ENCODE measurements at regions not wholly inside any gene's neighbourhood (a gene's known extent, or its start where the extent isn't known, plus 50 kb on each side); places are given as distances from the start of the nearest gene placed in this dataset.

DNA sequence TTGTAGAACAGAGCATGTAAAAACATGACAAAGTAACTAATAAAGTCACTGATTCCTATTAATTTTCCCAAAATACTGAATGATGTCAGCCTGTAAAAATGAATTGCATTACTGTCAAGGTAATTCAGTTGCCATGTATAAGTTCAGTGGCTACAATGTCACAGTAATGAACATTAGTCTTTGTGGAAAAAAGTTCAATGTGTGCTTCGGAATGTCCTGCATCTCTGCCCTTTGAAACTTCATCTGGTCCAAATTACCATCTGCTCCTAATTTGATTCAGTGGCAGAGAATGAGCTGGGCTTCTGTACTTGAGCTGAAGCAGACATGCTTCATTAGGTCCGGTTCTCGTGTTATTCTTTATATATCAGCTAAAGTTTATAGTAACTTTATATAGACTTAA, 567.4 kb downstream of the COL12A1 start:
- Histone ChIP-seq H3K4me1 (ENCODE audit: insufficient read depth, insufficient read length) (no peaks in the 10 kb centered on the region), H3K9ac (ENCODE audit: insufficient read length, low read depth) (no peak overlapping the region), H3K4me3 (ENCODE audit: insufficient read length, low read depth) (no peak overlapping the region), H3K36me3 (ENCODE audit: insufficient read depth, insufficient read length, low read length) (no peaks in the 10 kb centered on the region), H3K27me3 (ENCODE audit: insufficient read depth, insufficient read length) (no peaks in the 10 kb centered on the region), H3K9me3 (ENCODE audit: insufficient read depth, low read length) (no peaks in the 10 kb centered on the region)
- TF ChIP-seq ZNF274 (IDR thresholded peaks at IDR 0.05; ENCODE audit: low read depth, low read length) (no peak), YY1 (IDR thresholded peaks at IDR 0.05; ENCODE audit: insufficient read depth, insufficient read length) (no peak), SUZ12 (IDR thresholded peaks at IDR 0.05; ENCODE audit: extremely low read depth, insufficient read depth, insufficient read length) (no peak)
- no peak for DNase-seq (ENCODE audit: low read depth, low spot score)

DNA sequence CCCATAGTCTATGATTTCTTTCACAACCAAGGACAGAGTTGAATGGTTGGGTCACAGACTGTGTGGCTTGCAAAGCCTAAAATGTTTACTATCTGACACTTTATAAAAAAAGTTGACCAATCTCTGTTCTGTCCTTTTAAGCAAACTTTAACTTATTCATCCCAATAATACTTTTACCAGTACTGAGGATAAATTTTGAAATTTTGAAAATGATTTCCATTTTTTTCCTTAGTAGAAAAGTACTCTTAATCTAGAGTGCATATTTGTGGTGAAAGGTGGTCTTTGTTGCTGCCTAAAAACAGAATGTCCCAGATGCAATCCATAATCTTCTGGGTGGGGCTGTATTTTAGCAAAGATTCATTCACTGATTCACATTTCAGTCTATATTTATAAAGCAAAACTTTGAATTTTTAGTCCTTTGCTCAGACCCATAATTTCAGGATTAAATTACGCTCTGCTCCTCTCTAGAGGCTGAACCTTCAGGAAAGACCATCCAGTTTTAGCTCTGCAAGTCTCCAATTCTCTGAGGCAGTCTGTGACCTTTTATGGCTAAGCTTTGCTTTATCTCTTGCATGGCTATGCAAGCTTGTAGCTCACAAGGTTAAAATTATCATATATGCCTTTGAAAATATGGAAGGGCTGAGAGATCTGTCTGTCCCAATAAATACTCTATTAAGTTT, 573.5 kb downstream of the COL12A1 start:
- H3K9ac ChIP-seq (ENCODE audit: insufficient read length, low read depth) = no peak overlapping the region
- H3K4me1 ChIP-seq (ENCODE audit: insufficient read depth, insufficient read length) = no peaks in the 10 kb centered on the region
- H3K4me3 ChIP-seq (ENCODE audit: insufficient read length, low read depth) = no peak overlapping the region
- H3K36me3 ChIP-seq (ENCODE audit: insufficient read depth, insufficient read length, low read length) = no peaks in the 10 kb centered on the region
- TF ChIP-seq SUZ12 (IDR thresholded peaks at IDR 0.05; ENCODE audit: extremely low read depth, insufficient read depth, insufficient read length) = no peak
- TF ChIP-seq YY1 (IDR thresholded peaks at IDR 0.05; ENCODE audit: insufficient read depth, insufficient read length) = no peak
- TF ChIP-seq ZNF274 (IDR thresholded peaks at IDR 0.05; ENCODE audit: low read depth, low read length) = no peak
- H3K27me3 ChIP-seq (ENCODE audit: insufficient read depth, insufficient read length) = no peaks in the 10 kb centered on the region
- no peaks in the 10 kb centered on the region for H3K9me3 ChIP-seq (ENCODE audit: insufficient read depth, low read length)
- no peak for DNase-seq (ENCODE audit: low read depth, low spot score)

GRCh38 chr6:74631564-74631963, 574.3 kb downstream of the COL12A1 start:
- no peak for DNase-seq (ENCODE audit: low read depth, low spot score)
- Histone ChIP-seq H3K36me3 (ENCODE audit: insufficient read depth, insufficient read length, low read length) (no peaks in the 10 kb centered on the region), H3K4me3 (ENCODE audit: insufficient read length, low read depth) (no peak overlapping the region), H3K4me1 (ENCODE audit: insufficient read depth, insufficient read length) (no peaks in the 10 kb centered on the region), H3K27me3 (ENCODE audit: insufficient read depth, insufficient read length) (no peaks in the 10 kb centered on the region), H3K9ac (ENCODE audit: insufficient read length, low read depth) (no peak overlapping the region), H3K9me3 (ENCODE audit: insufficient read depth, low read length) (no peaks in the 10 kb centered on the region)
- TF ChIP-seq ZNF274 (IDR thresholded peaks at IDR 0.05; ENCODE audit: low read depth, low read length) (no peak), YY1 (IDR thresholded peaks at IDR 0.05; ENCODE audit: insufficient read depth, insufficient read length) (no peak), SUZ12 (IDR thresholded peaks at IDR 0.05; ENCODE audit: extremely low read depth, insufficient read depth, insufficient read length) (no peak)

- Histone ChIP-seq H3K27me3 (ENCODE audit: insufficient read depth, insufficient read length) (no peaks in the 10 kb centered on the region), H3K36me3 (ENCODE audit: insufficient read depth, insufficient read length, low read length) (no peaks in the 10 kb centered on the region), H3K4me1 (ENCODE audit: insufficient read depth, insufficient read length) (no peaks in the 10 kb centered on the region), H3K4me3 (ENCODE audit: insufficient read length, low read depth) (no peak overlapping the region), H3K9ac (ENCODE audit: insufficient read length, low read depth) (no peak overlapping the region), H3K9me3 (ENCODE audit: insufficient read depth, low read length) (peaks cover 9% of the 10 kb centered on the region; the same call in 1 of the 2 replicates)
- no peak for TF ChIP-seq SUZ12 (IDR thresholded peaks at IDR 0.05; ENCODE audit: extremely low read depth, insufficient read depth, insufficient read length)
- no peak for TF ChIP-seq YY1 (IDR thresholded peaks at IDR 0.05; ENCODE audit: insufficient read depth, insufficient read length)
- TF ChIP-seq ZNF274 (IDR thresholded peaks at IDR 0.05; ENCODE audit: low read depth, low read length) = no peak
- DNase-seq (ENCODE audit: low read depth, low spot score) = no peak
Observed at GRCh38 chr6:74626288-74626687, 579.6 kb downstream of the COL12A1 start.

GRCh38 chr6:74623027-74623426, 582.8 kb downstream of the COL12A1 start:
- H3K4me3 ChIP-seq (ENCODE audit: insufficient read length, low read depth) = no peak overlapping the region
- no peak for TF ChIP-seq SUZ12 (IDR thresholded peaks at IDR 0.05; ENCODE audit: extremely low read depth, insufficient read depth, insufficient read length)
- TF ChIP-seq YY1 (IDR thresholded peaks at IDR 0.05; ENCODE audit: insufficient read depth, insufficient read length) = no peak
- TF ChIP-seq ZNF274 (IDR thresholded peaks at IDR 0.05; ENCODE audit: low read depth, low read length) = no peak
- no peaks in the 10 kb centered on the region for H3K4me1 ChIP-seq (ENCODE audit: insufficient read depth, insufficient read length)
- no peaks in the 10 kb centered on the region for H3K36me3 ChIP-seq (ENCODE audit: insufficient read depth, insufficient read length, low read length)
- H3K27me3 ChIP-seq (ENCODE audit: insufficient read depth, insufficient read length) = no peaks in the 10 kb centered on the region
- no peak overlapping the region for H3K9ac ChIP-seq (ENCODE audit: insufficient read length, low read depth)
- H3K9me3 ChIP-seq (ENCODE audit: insufficient read depth, low read length) = peaks cover 9% of the 10 kb centered on the region; the same call in 1 of the 2 replicates
- DNase-seq (ENCODE audit: low read depth, low spot score) = no peak

GRCh38 chr6:74611220-74611619, 594.6 kb downstream of the COL12A1 start:
- Histone ChIP-seq H3K9ac (ENCODE audit: insufficient read length, low read depth) (no peak overlapping the region), H3K27me3 (ENCODE audit: insufficient read depth, insufficient read length) (no peaks in the 10 kb centered on the region), H3K4me1 (ENCODE audit: insufficient read depth, insufficient read length) (no peaks in the 10 kb centered on the region), H3K9me3 (ENCODE audit: insufficient read depth, low read length) (no peaks in the 10 kb centered on the region), H3K4me3 (ENCODE audit: insufficient read length, low read depth) (no peak overlapping the region), H3K36me3 (ENCODE audit: insufficient read depth, insufficient read length, low read length) (no peaks in the 10 kb centered on the region)
- no peak for TF ChIP-seq ZNF274 (IDR thresholded peaks at IDR 0.05; ENCODE audit: low read depth, low read length)
- TF ChIP-seq YY1 (IDR thresholded peaks at IDR 0.05; ENCODE audit: insufficient read depth, insufficient read length) = no peak
- no peak for TF ChIP-seq SUZ12 (IDR thresholded peaks at IDR 0.05; ENCODE audit: extremely low read depth, insufficient read depth, insufficient read length)
- no peak for DNase-seq (ENCODE audit: low read depth, low spot score)

DNA sequence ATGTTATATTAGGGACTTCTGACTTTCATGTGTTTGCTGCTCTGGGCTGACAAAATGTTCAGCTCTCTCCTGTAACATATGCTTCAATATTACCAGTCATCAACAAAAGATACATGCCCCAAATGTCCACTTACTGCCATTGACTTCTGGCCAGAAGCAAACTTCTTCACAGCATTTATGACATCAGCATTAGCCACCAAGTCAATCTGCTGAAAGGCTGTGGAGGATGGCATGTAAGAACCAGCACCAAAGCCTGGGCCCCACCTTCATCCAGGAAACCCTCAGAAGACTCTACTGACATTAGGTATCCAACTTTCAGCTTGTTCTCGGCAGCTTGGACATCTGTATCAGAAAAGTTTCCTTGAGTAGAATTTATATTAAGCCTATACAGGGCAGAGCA, 595.5 kb downstream of the COL12A1 start:
- H3K4me3 ChIP-seq (ENCODE audit: insufficient read length, low read depth) = no peak overlapping the region
- no peaks in the 10 kb centered on the region for H3K27me3 ChIP-seq (ENCODE audit: insufficient read depth, insufficient read length)
- no peaks in the 10 kb centered on the region for H3K9me3 ChIP-seq (ENCODE audit: insufficient read depth, low read length)
- no peak for TF ChIP-seq YY1 (IDR thresholded peaks at IDR 0.05; ENCODE audit: insufficient read depth, insufficient read length)
- TF ChIP-seq SUZ12 (IDR thresholded peaks at IDR 0.05; ENCODE audit: extremely low read depth, insufficient read depth, insufficient read length) = no peak
- TF ChIP-seq ZNF274 (IDR thresholded peaks at IDR 0.05; ENCODE audit: low read depth, low read length) = no peak
- no peaks in the 10 kb centered on the region for H3K36me3 ChIP-seq (ENCODE audit: insufficient read depth, insufficient read length, low read length)
- no peak overlapping the region for H3K9ac ChIP-seq (ENCODE audit: insufficient read length, low read depth)
- H3K4me1 ChIP-seq (ENCODE audit: insufficient read depth, insufficient read length) = no peaks in the 10 kb centered on the region
- no peak for DNase-seq (ENCODE audit: low read depth, low spot score)

All from NT2/D1 (cell line).